Endothelial cell of umbilical vein (primary cell): ENCODE measurements at regions not wholly inside any gene's neighbourhood (a gene's known extent, or its start where the extent isn't known, plus 50 kb on each side); places are given as distances from the start of the nearest gene placed in this dataset.

Experiments used
- BruUV-seq: library from RNA; stranded (reverse); fragments of 400-500 nt; replicated peaks from 2 replicates; lab custom pipeline; 2021; lab: Mats Ljungman, UMichigan
- CTCF ChIA-PET: fragments of 300-600, 350-600 bp; sonication (Branson Sonifier 250); formaldehyde crosslinking; loops from one replicate; lab custom pipeline; 2021; ENCODE audit warnings: antibody characterized with exemption, inconsistent platforms; lab: Charles Lee
- POLR2A ChIA-PET: fragments of 300-600, 350-600 bp; sonication (Branson Sonifier 250); formaldehyde crosslinking; loops from one replicate; lab custom pipeline; 2021; ENCODE audit warnings: antibody characterized with exemption, inconsistent platforms; lab: Charles Lee
- DNase-seq: peaks from one replicate; pipeline ENCODE4 v3.0.0-alpha.2; 2011; ENCODE audit warnings: low read depth, low spot score
- FAIRE-seq: peaks from 2 replicates; lab custom pipeline; 2011; peaks lifted over from hg19 to GRCh38; lab: Jason Lieb, UNC
- H2AFZ ChIP-seq: 2 replicates; pipeline ENCODE4 v1.6.0; 2012; ENCODE audit warnings: low read depth, low read length, control low read depth, inconsistent platforms
- H3K27ac ChIP-seq: 2 replicates; pipeline ENCODE4 v1.5.1; 2011; ENCODE audit warnings: low read depth, mild to moderate bottlenecking, control low read depth, low read length, moderate library complexity; ENCODE audit not compliant: insufficient read depth
- H3K27me3 ChIP-seq, 2 experiments: 2 replicates each; pipeline versions ENCODE4 v1.6.0 to v1.6.1; 2011; ENCODE audit warnings: low read length in 2 of 2, mixed read lengths in 1 of 2; ENCODE audit not compliant: control insufficient read depth in 2 of 2, insufficient read depth in 2 of 2
- H3K36me3 ChIP-seq, 2 experiments: 2 replicates in 1 of 2; 3 replicates in 1 of 2; pipeline ENCODE4 v1.5.1; 2011; ENCODE audit warnings: low read length in 2 of 2, mild to moderate bottlenecking in 1 of 2, moderate library complexity in 1 of 2; ENCODE audit not compliant: control insufficient read depth in 2 of 2, insufficient read depth in 2 of 2; ENCODE audit errors: extremely low read depth in 1 of 2
- H3K4me1 ChIP-seq: 3 replicates; pipeline ENCODE4 v1.5.1; 2011; ENCODE audit warnings: mild to moderate bottlenecking, low read length; ENCODE audit not compliant: control insufficient read depth, insufficient read depth; ENCODE audit errors: extremely low read depth
- H3K4me2 ChIP-seq: 2 replicates; pipeline ENCODE4 v1.6.1; 2011; ENCODE audit warnings: low read length, control low read depth, mixed read lengths; ENCODE audit not compliant: insufficient read depth
- H3K4me3 ChIP-seq, 3 experiments: fragments of 200-600 bp in 1 of 3; sonication (generic), shearing (Covaris generic) in 1 of 3; replicated peaks in 1 of 3; 2 replicates each; pipeline ENCODE4 v1.5.1; 2011 to 2016; ENCODE audit warnings: control low read depth in 3 of 3, low read length in 3 of 3, mild to moderate bottlenecking in 2 of 3, inconsistent platforms in 1 of 3, low read depth in 1 of 3, moderate library complexity in 1 of 3; ENCODE audit not compliant: insufficient read depth in 1 of 3
- H3K79me2 ChIP-seq: 2 replicates; pipeline ENCODE4 v1.6.0; 2012; ENCODE audit warnings: low read length, inconsistent platforms; ENCODE audit not compliant: control insufficient read depth, insufficient read depth
- H3K9ac ChIP-seq: replicated peaks from 2 replicates; pipeline ENCODE3; 2011; ENCODE audit warnings: low read length, control low read depth; ENCODE audit not compliant: insufficient read depth; ENCODE audit errors: extremely low read depth
- H3K9me1 ChIP-seq: replicated peaks from 3 replicates; pipeline ENCODE4 v1.6.0; 2011; ENCODE audit warnings: mild to moderate bottlenecking, low read length; ENCODE audit not compliant: control insufficient read depth, insufficient read depth; ENCODE audit errors: extremely low read depth
- H3K9me3 ChIP-seq: replicated peaks from 2 replicates; pipeline ENCODE4 v1.5.1; 2012; ENCODE audit warnings: low read length, inconsistent platforms; ENCODE audit not compliant: control insufficient read depth, insufficient read depth
- H4K20me1 ChIP-seq: replicated peaks from 2 replicates; pipeline ENCODE3; 2011; ENCODE audit warnings: mild to moderate bottlenecking, low read length; ENCODE audit not compliant: control insufficient read depth, insufficient read depth; ENCODE audit errors: extremely low read depth
- CTCF ChIP-seq, 2 donors: IDR thresholded peaks; 1 replicate in 1 of 2; 2 replicates in 1 of 2; pipeline ENCODE4 v1.5.1; 2011; ENCODE audit warnings: low read length in 2 of 2, mild to moderate bottlenecking in 2 of 2, moderate library complexity in 2 of 2, control low read depth in 1 of 2, inconsistent platforms in 1 of 2, low read depth in 1 of 2; ENCODE audit not compliant: insufficient read depth in 1 of 2; ENCODE audit errors: extremely low read depth in 1 of 2
- EZH2 ChIP-seq: IDR thresholded peaks from 2 replicates; pipeline ENCODE4 v1.6.1; 2012; ENCODE audit warnings: borderline replicate concordance, low read depth, mild to moderate bottlenecking, moderate library complexity, low read length, inconsistent platforms; ENCODE audit not compliant: severe bottlenecking
- FOS ChIP-seq: IDR thresholded peaks from 2 replicates; pipeline ENCODE4 v1.6.1; 2011; ENCODE audit warnings: mild to moderate bottlenecking, low read length, moderate library complexity, borderline replicate concordance; ENCODE audit not compliant: insufficient read depth
- GATA2 ChIP-seq: IDR thresholded peaks from 2 replicates; pipeline ENCODE4 v1.7.0; 2011; ENCODE audit warnings: low read depth, mild to moderate bottlenecking, moderate library complexity, mixed read lengths, low read length; ENCODE audit not compliant: insufficient read length, insufficient read depth
- JUN ChIP-seq: IDR thresholded peaks from 2 replicates; pipeline ENCODE4 v1.6.1; 2011; ENCODE audit warnings: borderline replicate concordance, low read depth; ENCODE audit not compliant: insufficient read length, insufficient read depth
- MAX ChIP-seq: IDR thresholded peaks from 2 replicates; pipeline ENCODE4 v1.6.1; 2011; ENCODE audit not compliant: insufficient read depth, insufficient read length
- MYC ChIP-seq: IDR thresholded peaks from one replicate; pipeline ENCODE4 v1.6.1; 2011; ENCODE audit warnings: mild to moderate bottlenecking, low read depth, low read length
- POLR2A ChIP-seq: IDR thresholded peaks from 2 replicates; pipeline ENCODE4 v1.6.1; 2012; ENCODE audit warnings: low read depth, mild to moderate bottlenecking, control low read depth, low read length
- POLR2AphosphoS5 ChIP-seq: IDR thresholded peaks from 2 replicates; pipeline ENCODE4 v1.6.1; 2012; ENCODE audit warnings: low read depth, mild to moderate bottlenecking, control low read depth, low read length, moderate library complexity; ENCODE audit not compliant: insufficient read depth
- dilution Hi-C: fragments of 300-500 bp; cut with MboI; formaldehyde crosslinking; loops from one replicate; pipeline ENCODE4 v1.15.0; 2019; ENCODE audit warnings: low sequenced_read_pairs; ENCODE audit not compliant: extremely low pct_ligation_motif_present
- intact Hi-C: fragments of 100-400 bp; cut with micrococcal nuclease; formaldehyde crosslinking; loops from one replicate; pipeline ENCODE4 v1.10.0; 2022

GRCh38 chr1:102580806-102581205 lies 527.5 kb downstream of the COL11A1 start:
- ChIA-PET POLR2A (no interaction called here), CTCF (no interaction called here)

More at GRCh38 chr1:102580806-102581205, 527.5 kb downstream of the COL11A1 start:
- Histone ChIP-seq H4K20me1 (no peaks in the 10 kb centered on the region), H3K4me3 (no peak overlapping the region), H3K9ac (no peak overlapping the region), H3K9me1 (no peaks in the 10 kb centered on the region), H3K27ac (no peak overlapping the region), H3K4me2 (no peak overlapping the region), H3K79me2 (no peaks in the 10 kb centered on the region), H3K36me3 (no peaks in the 10 kb centered on the region), H3K9me3 (no peaks in the 10 kb centered on the region), H3K27me3 (no peaks in the 10 kb centered on the region), H3K4me1 (no peaks in the 10 kb centered on the region), H2AFZ (no peak overlapping the region)
- no peak for TF ChIP-seq JUN
- TF ChIP-seq MAX = no peak
- TF ChIP-seq POLR2AphosphoS5 = no peak
- TF ChIP-seq FOS = no peak
- TF ChIP-seq GATA2 = no peak
- TF ChIP-seq MYC = no peak
- TF ChIP-seq POLR2A = no peak
- TF ChIP-seq CTCF (IDR thresholded peaks at IDR 0.05; ENCODE audit: extremely low read depth in 1 of 2, insufficient read depth in 1 of 2, low read depth in 1 of 2, low read length in 2 of 2) = no peak
- no peak for TF ChIP-seq EZH2
- DNase-seq (no peak), FAIRE-seq (no peak)
- no TSS peak for BruUV-seq
- dilution Hi-C loops (no loop called here), intact Hi-C loops (no loop called here)
